ENCODE measurements at regions not wholly inside any gene's neighbourhood (a gene's known extent, or its start where the extent isn't known, plus 50 kb on each side); places are given as distances from the start of the nearest gene placed in this dataset.

DNA sequence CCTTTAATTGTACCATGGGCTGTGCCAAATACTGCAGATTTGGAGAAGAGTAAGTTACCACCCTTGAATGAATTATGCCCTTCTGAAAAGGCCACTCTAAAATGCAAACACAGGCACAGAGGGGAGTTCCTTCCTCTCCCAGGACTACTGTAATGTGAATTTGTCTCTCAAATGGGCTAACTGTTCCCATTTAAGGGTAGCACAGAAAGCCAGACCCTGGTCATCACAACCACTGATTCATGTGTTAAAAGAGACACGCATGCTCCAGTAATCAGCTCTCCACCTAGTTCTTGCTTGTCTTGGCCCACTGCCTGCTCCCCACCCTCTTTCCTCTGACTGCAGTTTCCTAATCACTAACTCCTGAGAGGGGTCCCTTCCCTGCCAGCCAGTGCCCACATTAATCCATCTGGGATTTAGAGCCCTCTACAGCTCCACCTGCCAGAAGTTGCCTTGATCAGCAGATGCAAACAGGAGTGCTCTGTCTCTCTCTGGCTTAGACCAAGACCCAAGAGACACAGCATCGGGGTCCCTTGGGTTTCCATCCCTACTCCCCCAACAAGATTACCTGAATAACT is 382.4 kb downstream of the TMEM167A start:
- TF ChIP-seq, protein P1, sequence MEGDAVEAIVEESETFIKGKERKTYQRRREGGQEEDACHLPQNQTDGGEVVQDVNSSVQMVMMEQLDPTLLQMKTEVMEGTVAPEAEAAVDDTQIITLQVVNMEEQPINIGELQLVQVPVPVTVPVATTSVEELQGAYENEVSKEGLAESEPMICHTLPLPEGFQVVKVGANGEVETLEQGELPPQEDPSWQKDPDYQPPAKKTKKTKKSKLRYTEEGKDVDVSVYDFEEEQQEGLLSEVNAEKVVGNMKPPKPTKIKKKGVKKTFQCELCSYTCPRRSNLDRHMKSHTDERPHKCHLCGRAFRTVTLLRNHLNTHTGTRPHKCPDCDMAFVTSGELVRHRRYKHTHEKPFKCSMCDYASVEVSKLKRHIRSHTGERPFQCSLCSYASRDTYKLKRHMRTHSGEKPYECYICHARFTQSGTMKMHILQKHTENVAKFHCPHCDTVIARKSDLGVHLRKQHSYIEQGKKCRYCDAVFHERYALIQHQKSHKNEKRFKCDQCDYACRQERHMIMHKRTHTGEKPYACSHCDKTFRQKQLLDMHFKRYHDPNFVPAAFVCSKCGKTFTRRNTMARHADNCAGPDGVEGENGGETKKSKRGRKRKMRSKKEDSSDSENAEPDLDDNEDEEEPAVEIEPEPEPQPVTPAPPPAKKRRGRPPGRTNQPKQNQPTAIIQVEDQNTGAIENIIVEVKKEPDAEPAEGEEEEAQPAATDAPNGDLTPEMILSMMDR (IDR thresholded peaks at IDR 0.05; ENCODE audit: low read depth, low read length, missing control alignments): no peak
- H3K27ac ChIP-seq: no peak overlapping the region
- H3K36me3 ChIP-seq (replicated peaks): no peaks in the 10 kb centered on the region
- H3K4me3 ChIP-seq (ENCODE audit: low read depth, low read length): no peak overlapping the region
- no peak for DNase-seq
- no peaks in the 10 kb centered on the region for H3K27me3 ChIP-seq (replicated peaks)
- in situ Hi-C loops (cut with HindIII; ENCODE audit: low pct_ligation_motif_present, low sequenced_read_pairs): no loop called here

DNA sequence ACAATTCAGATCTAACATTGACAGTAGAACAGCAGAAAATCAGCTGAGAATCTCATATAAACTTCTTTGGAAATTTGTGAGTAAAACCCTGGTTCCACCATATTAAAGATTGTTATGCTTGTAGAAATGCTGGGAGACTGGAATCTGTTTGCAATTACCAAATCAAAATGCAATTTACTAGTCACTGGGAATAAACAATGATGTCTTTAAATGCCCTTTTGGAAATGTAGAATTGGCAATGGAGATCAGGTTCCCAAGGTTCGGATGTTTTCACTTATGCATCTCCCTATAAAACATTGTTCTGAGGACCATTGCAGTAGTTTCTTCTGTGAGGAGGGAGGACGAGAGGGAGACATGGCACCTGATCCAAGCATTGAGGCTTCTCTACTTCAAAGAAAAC is 384.4 kb downstream of the TMEM167A start:
- TF ChIP-seq, protein P1 (IDR thresholded peaks at IDR 0.05; ENCODE audit: low read depth, low read length, missing control alignments): no peak
- H3K4me3 ChIP-seq (ENCODE audit: low read depth, low read length): no peak overlapping the region
- in situ Hi-C loops (cut with HindIII; ENCODE audit: low pct_ligation_motif_present, low sequenced_read_pairs): no loop called here
- H3K27ac ChIP-seq: no peak overlapping the region
- no peaks in the 10 kb centered on the region for H3K36me3 ChIP-seq (replicated peaks)
- DNase-seq: no peak
- no peaks in the 10 kb centered on the region for H3K27me3 ChIP-seq (replicated peaks)

DNA sequence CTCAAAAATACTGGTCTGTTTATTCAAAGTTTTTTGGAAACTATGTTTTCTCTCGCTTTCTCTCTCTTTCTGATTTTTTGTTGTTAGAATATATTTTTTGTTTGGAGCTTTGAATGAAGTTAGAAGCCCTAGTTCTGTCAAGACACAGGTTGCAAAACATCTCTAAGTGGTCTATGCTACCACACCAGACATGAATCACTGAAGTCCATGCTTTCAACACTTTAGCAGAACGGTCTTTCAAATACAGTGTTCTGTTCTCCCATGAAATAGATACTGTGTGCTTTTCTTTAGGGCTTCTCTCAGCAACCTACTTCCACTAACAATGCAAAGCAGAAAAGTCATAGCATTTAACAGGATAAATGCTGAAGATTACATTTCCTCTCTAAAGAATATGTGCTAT is 392.5 kb downstream of the TMEM167A start:
- no peak for DNase-seq
- Histone ChIP-seq H3K27me3 (replicated peaks) (no peaks in the 10 kb centered on the region), H3K4me3 (ENCODE audit: low read depth, low read length) (no peak overlapping the region), H3K36me3 (replicated peaks) (no peaks in the 10 kb centered on the region), H3K27ac (no peak overlapping the region)
- TF ChIP-seq, protein P1 (IDR thresholded peaks at IDR 0.05; ENCODE audit: low read depth, low read length, missing control alignments): no peak
- in situ Hi-C loops (cut with HindIII; ENCODE audit: low pct_ligation_motif_present, low sequenced_read_pairs): no loop called here

DNA sequence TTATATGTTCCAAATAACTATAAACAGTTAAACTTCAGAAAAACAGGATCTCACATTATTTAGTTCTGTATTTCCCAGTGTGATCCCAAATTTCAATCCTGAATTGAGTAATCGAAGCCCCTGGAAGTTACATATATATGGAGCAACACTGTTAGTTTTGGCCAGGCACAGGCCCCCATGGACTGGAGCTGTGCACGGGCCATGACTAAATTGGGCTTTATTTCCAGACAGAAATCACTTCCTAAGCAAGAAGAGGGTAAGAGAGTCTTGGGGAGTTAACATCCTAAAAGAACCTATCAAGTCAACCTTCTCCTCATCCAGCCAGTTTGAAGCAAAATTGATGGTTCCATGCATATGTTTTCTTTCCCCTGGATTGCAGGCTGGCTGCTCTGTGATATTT is 393.0 kb downstream of the TMEM167A start:
- H3K27me3 ChIP-seq (replicated peaks): no peaks in the 10 kb centered on the region
- H3K27ac ChIP-seq: no peak overlapping the region
- TF ChIP-seq, protein P1 (IDR thresholded peaks at IDR 0.05; ENCODE audit: low read depth, low read length, missing control alignments): no peak
- H3K4me3 ChIP-seq (ENCODE audit: low read depth, low read length): no peak overlapping the region
- no peaks in the 10 kb centered on the region for H3K36me3 ChIP-seq (replicated peaks)
- in situ Hi-C loops (cut with HindIII; ENCODE audit: low pct_ligation_motif_present, low sequenced_read_pairs): no loop called here
- DNase-seq: no peak

DNA sequence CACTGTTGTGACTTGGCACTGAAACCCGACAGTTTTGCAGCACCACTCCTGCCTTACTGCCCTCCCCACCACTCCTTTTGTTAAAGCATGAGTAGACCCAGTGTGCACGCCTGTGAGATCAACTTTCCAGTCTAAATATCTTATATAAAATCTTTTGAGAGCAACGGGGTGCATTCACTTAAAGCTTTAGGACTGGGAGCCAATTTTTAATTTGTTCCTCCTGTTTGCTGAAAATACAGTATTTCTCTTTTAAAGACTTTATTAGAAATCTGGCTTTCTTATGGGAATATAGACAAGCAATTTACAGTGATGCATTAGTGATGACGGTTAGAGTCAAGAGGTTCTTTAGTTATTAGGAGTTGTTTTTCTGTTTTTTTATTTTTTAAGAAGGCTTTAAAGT is 397.5 kb downstream of the TMEM167A start:
- Histone ChIP-seq H3K27ac (no peak overlapping the region), H3K36me3 (replicated peaks) (no peaks in the 10 kb centered on the region), H3K4me3 (ENCODE audit: low read depth, low read length) (no peak overlapping the region), H3K27me3 (replicated peaks) (no peaks in the 10 kb centered on the region)
- in situ Hi-C loops (cut with HindIII; ENCODE audit: low pct_ligation_motif_present, low sequenced_read_pairs): no loop called here
- no peak for DNase-seq
- TF ChIP-seq, protein P1 (IDR thresholded peaks at IDR 0.05; ENCODE audit: low read depth, low read length, missing control alignments): no peak

DNA sequence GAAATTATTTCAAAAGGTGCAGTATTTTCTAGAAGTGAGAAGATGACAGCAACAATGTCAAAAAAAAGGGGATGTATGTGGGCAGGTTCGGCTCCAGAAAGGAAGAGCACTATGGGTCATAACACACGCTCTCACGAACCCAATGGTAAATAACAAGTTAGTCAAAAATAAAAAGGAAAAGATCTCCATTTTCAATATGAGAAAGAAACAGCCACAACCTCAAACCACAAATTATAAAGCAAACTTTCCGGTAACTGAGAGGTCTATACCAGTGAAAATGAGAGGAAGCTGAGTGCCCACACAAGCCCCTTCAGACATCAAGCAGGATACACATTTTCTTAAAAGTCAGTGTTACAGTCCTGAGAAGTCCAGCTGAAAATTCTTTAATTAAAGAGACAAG is 398.5 kb upstream of the RPS23 start:
- in situ Hi-C loops (cut with HindIII; ENCODE audit: low pct_ligation_motif_present, low sequenced_read_pairs): no loop called here
- H3K27me3 ChIP-seq (replicated peaks): no peaks in the 10 kb centered on the region
- no peaks in the 10 kb centered on the region for H3K36me3 ChIP-seq (replicated peaks)
- no peak overlapping the region for H3K27ac ChIP-seq
- TF ChIP-seq, protein P1 (IDR thresholded peaks at IDR 0.05; ENCODE audit: low read depth, low read length, missing control alignments): no peak
- DNase-seq: no peak
- no peak overlapping the region for H3K4me3 ChIP-seq (ENCODE audit: low read depth, low read length)
